ENCODE measurements at regions not wholly inside any gene's neighbourhood (a gene's known extent, or its start where the extent isn't known, plus 50 kb on each side); places are given as distances from the start of the nearest gene placed in this dataset.
"Not testable (repeated sequence)": the region's sequence is repeated elsewhere in the genome, so short reads cannot be mapped to it uniquely, and the experiment has no call there.

- H3K4me2 ChIP-seq (ENCODE audit: low read length); H3K79me2 ChIP-seq (ENCODE audit: insufficient read depth, low read depth, low read length); H3K9me2 ChIP-seq (ENCODE audit: insufficient read depth, low read length); H3K36me3 ChIP-seq (ENCODE audit: insufficient read depth, low read length); BruUV-seq (replicated peaks); intact Hi-C loops (cut with micrococcal nuclease; ENCODE audit: unreplicated experiment); H3K4me1 ChIP-seq (ENCODE audit: insufficient read depth, low read length, poor library complexity, severe bottlenecking); H3K27ac ChIP-seq (ENCODE audit: low read depth, low read length, poor library complexity, severe bottlenecking); POLR2A ChIA-PET; H4K20me1 ChIP-seq (ENCODE audit: insufficient read depth, low read length); H3K4me3 ChIP-seq (ENCODE audit: low read depth, low read length, poor library complexity, severe bottlenecking); DNase-seq (ENCODE audit: low spot score); H2AFZ ChIP-seq (ENCODE audit: low read length); H3K9me3 ChIP-seq (ENCODE audit: low read length); CTCF ChIA-PET (ENCODE audit: unreplicated experiment): not testable (repeated sequence)
Observed at GRCh38 chrX:119296973-119297372, 60.9 kb downstream of the PGRMC1 start.

GRCh38 chrX:119299812-119300211 is 63.7 kb downstream of the PGRMC1 start:
- H4K20me1 ChIP-seq (ENCODE audit: insufficient read depth, low read length); CTCF ChIA-PET (ENCODE audit: unreplicated experiment); H3K27ac ChIP-seq (ENCODE audit: low read depth, low read length, poor library complexity, severe bottlenecking); H3K4me2 ChIP-seq (ENCODE audit: low read length); H3K79me2 ChIP-seq (ENCODE audit: insufficient read depth, low read depth, low read length); POLR2A ChIA-PET; H3K4me1 ChIP-seq (ENCODE audit: insufficient read depth, low read length, poor library complexity, severe bottlenecking); H2AFZ ChIP-seq (ENCODE audit: low read length); BruUV-seq (replicated peaks); H3K36me3 ChIP-seq (ENCODE audit: insufficient read depth, low read length); intact Hi-C loops (cut with micrococcal nuclease; ENCODE audit: unreplicated experiment); H3K9me2 ChIP-seq (ENCODE audit: insufficient read depth, low read length); H3K9me3 ChIP-seq (ENCODE audit: low read length); DNase-seq (ENCODE audit: low spot score); H3K4me3 ChIP-seq (ENCODE audit: low read depth, low read length, poor library complexity, severe bottlenecking): not testable (repeated sequence)

GRCh38 chrX:119303137-119303536 is 67.1 kb downstream of the PGRMC1 start:
- Histone ChIP-seq H3K79me2 (ENCODE audit: insufficient read depth, low read depth, low read length) (no peaks in the 10 kb centered on the region), H3K4me1 (ENCODE audit: insufficient read depth, low read length, poor library complexity, severe bottlenecking) (no peaks in the 10 kb centered on the region), H3K9me2 (ENCODE audit: insufficient read depth, low read length) (no peaks in the 10 kb centered on the region), H3K36me3 (ENCODE audit: insufficient read depth, low read length) (no peaks in the 10 kb centered on the region), H3K9me3 (ENCODE audit: low read length) (no peaks in the 10 kb centered on the region), H3K27ac (ENCODE audit: low read depth, low read length, poor library complexity, severe bottlenecking) (no peak overlapping the region), H2AFZ (ENCODE audit: low read length) (no peak overlapping the region), H3K4me3 (ENCODE audit: low read depth, low read length, poor library complexity, severe bottlenecking) (no peak overlapping the region), H4K20me1 (ENCODE audit: insufficient read depth, low read length) (no peaks in the 10 kb centered on the region), H3K4me2 (ENCODE audit: low read length) (no peak overlapping the region)
- no peak for DNase-seq (ENCODE audit: low spot score)
- intact Hi-C loops (cut with micrococcal nuclease; ENCODE audit: unreplicated experiment) = no loop called here
- no TSS peak for BruUV-seq (replicated peaks)
- CTCF ChIA-PET (ENCODE audit: unreplicated experiment) = no interaction called here
- POLR2A ChIA-PET = no interaction called here
- TF ChIP-seq EZH2phosphoT487 (IDR thresholded peaks at IDR 0.05; ENCODE audit: borderline replicate concordance, low read depth, low read length) (no peak), CTCF (conservative IDR thresholded peaks at IDR 0.05; ENCODE audit: low read length) (no peak)

- CTCF ChIA-PET (ENCODE audit: unreplicated experiment) = no interaction called here
- Histone ChIP-seq H3K9me3 (ENCODE audit: low read length) (no peaks in the 10 kb centered on the region), H3K27ac (ENCODE audit: low read depth, low read length, poor library complexity, severe bottlenecking) (no peak overlapping the region), H2AFZ (ENCODE audit: low read length) (no peak overlapping the region), H3K36me3 (ENCODE audit: insufficient read depth, low read length) (no peaks in the 10 kb centered on the region), H3K79me2 (ENCODE audit: insufficient read depth, low read depth, low read length) (no peaks in the 10 kb centered on the region), H3K4me1 (ENCODE audit: insufficient read depth, low read length, poor library complexity, severe bottlenecking) (no peaks in the 10 kb centered on the region), H4K20me1 (ENCODE audit: insufficient read depth, low read length) (no peaks in the 10 kb centered on the region), H3K9me2 (ENCODE audit: insufficient read depth, low read length) (no peaks in the 10 kb centered on the region), H3K4me2 (ENCODE audit: low read length) (no peak overlapping the region), H3K4me3 (ENCODE audit: low read depth, low read length, poor library complexity, severe bottlenecking) (no peak overlapping the region)
- no peak for DNase-seq (ENCODE audit: low spot score)
- TF ChIP-seq EZH2phosphoT487 (IDR thresholded peaks at IDR 0.05; ENCODE audit: borderline replicate concordance, low read depth, low read length) (no peak), CTCF (conservative IDR thresholded peaks at IDR 0.05; ENCODE audit: low read length) (no peak)
- intact Hi-C loops (cut with micrococcal nuclease; ENCODE audit: unreplicated experiment) = no loop called here
- no TSS peak for BruUV-seq (replicated peaks)
- POLR2A ChIA-PET = no interaction called here
Observed at GRCh38 chrX:119325456-119325855, 73.7 kb upstream of the SLC25A43 start.

GRCh38 chrX:119331873-119332272 is 67.3 kb upstream of the SLC25A43 start:
- H3K4me2 ChIP-seq (ENCODE audit: low read length); CTCF ChIA-PET (ENCODE audit: unreplicated experiment); POLR2A ChIA-PET; H3K9me3 ChIP-seq (ENCODE audit: low read length); H3K79me2 ChIP-seq (ENCODE audit: insufficient read depth, low read depth, low read length); H4K20me1 ChIP-seq (ENCODE audit: insufficient read depth, low read length); H3K27ac ChIP-seq (ENCODE audit: low read depth, low read length, poor library complexity, severe bottlenecking); H3K4me1 ChIP-seq (ENCODE audit: insufficient read depth, low read length, poor library complexity, severe bottlenecking); H3K36me3 ChIP-seq (ENCODE audit: insufficient read depth, low read length); H2AFZ ChIP-seq (ENCODE audit: low read length); intact Hi-C loops (cut with micrococcal nuclease; ENCODE audit: unreplicated experiment); H3K9me2 ChIP-seq (ENCODE audit: insufficient read depth, low read length); BruUV-seq (replicated peaks); DNase-seq (ENCODE audit: low spot score); H3K4me3 ChIP-seq (ENCODE audit: low read depth, low read length, poor library complexity, severe bottlenecking): not testable (repeated sequence)

Measured in OCI-LY7 (cell line).